ENCODE measurements at regions not wholly inside any gene's neighbourhood (a gene's known extent, or its start where the extent isn't known, plus 50 kb on each side); places are given as distances from the start of the nearest gene placed in this dataset.

DNA sequence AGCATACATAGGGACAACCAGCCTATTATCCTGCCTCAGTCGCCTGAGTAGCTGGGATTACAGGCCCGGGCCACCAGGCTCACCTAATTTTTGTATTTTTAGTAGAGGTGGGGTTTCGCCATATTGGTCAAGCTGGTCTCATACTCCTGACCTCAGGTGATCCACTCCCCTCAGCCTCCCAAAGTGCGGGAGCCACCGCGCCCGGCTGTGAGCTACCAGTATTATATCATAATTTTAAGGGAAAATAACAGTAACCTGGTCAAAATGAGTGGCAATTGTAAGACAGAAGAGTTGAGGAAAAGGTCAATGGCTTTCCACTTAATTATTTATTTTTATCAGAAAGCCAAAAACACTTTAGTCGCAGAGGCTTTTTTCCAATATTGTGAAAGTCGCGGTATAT, 652.6 kb upstream of the BCHE start:
- H2BK5ac ChIP-seq (ENCODE audit: low read depth, low read length, poor library complexity, severe bottlenecking) = no peak overlapping the region
- H3K4ac ChIP-seq (ENCODE audit: low read depth, low read length) = no peak overlapping the region
- H2AK5ac ChIP-seq (ENCODE audit: low read depth, low read length) = no peak overlapping the region
- no peaks in the 10 kb centered on the region for H3K4me1 ChIP-seq (ENCODE audit: control insufficient read depth, insufficient read depth, low read length)
- BruUV-seq (replicated peaks) = no TSS peak
- H2AFZ ChIP-seq (replicated peaks; ENCODE audit: low read length, poor library complexity) = no peak overlapping the region
- ChIA-PET CTCF (no interaction called here), POLR2A (ENCODE audit: unreplicated experiment) (no interaction called here)
- H2BK15ac ChIP-seq (ENCODE audit: low read depth, low read length) = no peak overlapping the region
- H3K9me3 ChIP-seq (ENCODE audit: control insufficient read depth, insufficient read depth, low read length) = 0 out of 2 replicates have a peak, but pooled peaks cover 2% of the 10 kb centered on the region
- H4K5ac ChIP-seq (ENCODE audit: low read depth, low read length) = no peak overlapping the region
- no peaks in the 10 kb centered on the region for H4K20me1 ChIP-seq (ENCODE audit: insufficient read depth, low read length)
- no peak overlapping the region for H4K8ac ChIP-seq (ENCODE audit: low read depth in 2 of 2, low read length in 2 of 2)
- dilution Hi-C loops (cut with HindIII; ENCODE audit: low sequenced_read_pairs, unreplicated experiment) (no loop called here), intact Hi-C loops (cut with micrococcal nuclease) (no loop called here), in situ Hi-C loops (cut with MboI; ENCODE audit: low sequenced_read_pairs) (no loop called here)
- no peaks in the 10 kb centered on the region for H3K79me1 ChIP-seq (ENCODE audit: low read depth in 1 of 2, low read length in 2 of 2)
- H3K4me2 ChIP-seq (ENCODE audit: low read depth, low read length) = no peak overlapping the region
- no peak overlapping the region for H2BK20ac ChIP-seq (ENCODE audit: low read depth, low read length)
- no peak overlapping the region for H4K91ac ChIP-seq (ENCODE audit: insufficient read depth, low read depth, low read length)
- no peak overlapping the region for H3K9ac ChIP-seq (ENCODE audit: low read depth, low read length)
- no peak for DNase-seq
- TF ChIP-seq, protein P1, sequence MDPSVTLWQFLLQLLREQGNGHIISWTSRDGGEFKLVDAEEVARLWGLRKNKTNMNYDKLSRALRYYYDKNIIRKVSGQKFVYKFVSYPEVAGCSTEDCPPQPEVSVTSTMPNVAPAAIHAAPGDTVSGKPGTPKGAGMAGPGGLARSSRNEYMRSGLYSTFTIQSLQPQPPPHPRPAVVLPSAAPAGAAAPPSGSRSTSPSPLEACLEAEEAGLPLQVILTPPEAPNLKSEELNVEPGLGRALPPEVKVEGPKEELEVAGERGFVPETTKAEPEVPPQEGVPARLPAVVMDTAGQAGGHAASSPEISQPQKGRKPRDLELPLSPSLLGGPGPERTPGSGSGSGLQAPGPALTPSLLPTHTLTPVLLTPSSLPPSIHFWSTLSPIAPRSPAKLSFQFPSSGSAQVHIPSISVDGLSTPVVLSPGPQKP (IDR thresholded peaks at IDR 0.05; ENCODE audit: borderline replicate concordance, low read depth, low read length) = no peak
- TF ChIP-seq SMC3 (IDR thresholded peaks at IDR 0.05; ENCODE audit: low read depth, low read length) (no peak), CEBPB (IDR thresholded peaks at IDR 0.05; ENCODE audit: low read depth, low read length) (no peak)
- H3K9me1 ChIP-seq (ENCODE audit: insufficient read depth, low read length) = no peaks in the 10 kb centered on the region
- H2BK120ac ChIP-seq (ENCODE audit: low read depth, low read length) = no peak overlapping the region
- H2AK9ac ChIP-seq (replicated peaks; ENCODE audit: low read depth, low read length, poor library complexity) = no peak overlapping the region
- WGBS, 2 experiments (ENCODE audit: extremely low coverage in 2 of 2, insufficient read length in 1 of 2) = no CpG with 5 or more reads among the region's 10 CpGs
- H3K14ac ChIP-seq (replicated peaks; ENCODE audit: low read depth, low read length) = no peak overlapping the region
- no peak overlapping the region for H3K56ac ChIP-seq (ENCODE audit: extremely low read depth, insufficient read depth, low read length)
- no peak overlapping the region for H3K18ac ChIP-seq (ENCODE audit: low read depth, low read length)
- no peaks in the 10 kb centered on the region for H3K27me3 ChIP-seq (ENCODE audit: control insufficient read depth, insufficient read depth, low read length)
- no peak overlapping the region for H3K4me3 ChIP-seq (ENCODE audit: insufficient read depth, low read depth, low read length)
- H3K27ac ChIP-seq (ENCODE audit: insufficient read depth, low read length) = no peak overlapping the region
- H3K36me3 ChIP-seq (ENCODE audit: control insufficient read depth, insufficient read depth, low read length) = no peaks in the 10 kb centered on the region
- H3K23ac ChIP-seq (ENCODE audit: low read depth, low read length) = no peak overlapping the region
- ATAC-seq (ENCODE audit: low read depth) = no peak

Data from IMR-90 (cell line).